ENCODE measurements at regions not wholly inside any gene's neighbourhood (a gene's known extent, or its start where the extent isn't known, plus 50 kb on each side); places are given as distances from the start of the nearest gene placed in this dataset.

DNA sequence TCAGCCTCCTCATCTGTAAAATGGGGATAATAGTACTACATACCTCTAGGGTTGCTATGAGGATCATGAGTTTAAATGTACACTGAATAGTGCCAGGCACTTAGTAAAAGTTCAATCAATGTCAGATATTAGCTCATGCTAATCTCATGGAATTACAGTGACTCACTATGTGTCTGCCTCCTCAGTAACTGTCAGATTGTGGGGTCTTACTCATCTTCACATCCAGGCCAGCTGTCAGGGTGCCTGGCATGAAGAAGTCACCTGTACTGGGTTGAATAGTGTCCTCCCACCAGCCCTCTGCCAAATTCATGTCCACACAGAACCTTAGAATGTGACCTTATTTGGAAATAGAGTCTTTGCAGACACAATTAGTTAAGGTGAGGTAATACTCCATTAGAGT lies 54.3 kb upstream of the STIM2 start:
- ChIA-PET CTCF (no interaction called here), POLR2A (ENCODE audit: low non-redundant PET) (no interaction called here)
- peak; percentile 10 for DNase-seq (ENCODE audit: low spot score)
- no peak overlapping the region for H3K27ac ChIP-seq
- TF ChIP-seq, protein P1, sequence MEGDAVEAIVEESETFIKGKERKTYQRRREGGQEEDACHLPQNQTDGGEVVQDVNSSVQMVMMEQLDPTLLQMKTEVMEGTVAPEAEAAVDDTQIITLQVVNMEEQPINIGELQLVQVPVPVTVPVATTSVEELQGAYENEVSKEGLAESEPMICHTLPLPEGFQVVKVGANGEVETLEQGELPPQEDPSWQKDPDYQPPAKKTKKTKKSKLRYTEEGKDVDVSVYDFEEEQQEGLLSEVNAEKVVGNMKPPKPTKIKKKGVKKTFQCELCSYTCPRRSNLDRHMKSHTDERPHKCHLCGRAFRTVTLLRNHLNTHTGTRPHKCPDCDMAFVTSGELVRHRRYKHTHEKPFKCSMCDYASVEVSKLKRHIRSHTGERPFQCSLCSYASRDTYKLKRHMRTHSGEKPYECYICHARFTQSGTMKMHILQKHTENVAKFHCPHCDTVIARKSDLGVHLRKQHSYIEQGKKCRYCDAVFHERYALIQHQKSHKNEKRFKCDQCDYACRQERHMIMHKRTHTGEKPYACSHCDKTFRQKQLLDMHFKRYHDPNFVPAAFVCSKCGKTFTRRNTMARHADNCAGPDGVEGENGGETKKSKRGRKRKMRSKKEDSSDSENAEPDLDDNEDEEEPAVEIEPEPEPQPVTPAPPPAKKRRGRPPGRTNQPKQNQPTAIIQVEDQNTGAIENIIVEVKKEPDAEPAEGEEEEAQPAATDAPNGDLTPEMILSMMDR (conservative IDR thresholded peaks at IDR 0.05; ENCODE audit: low read depth), result no peak

DNA sequence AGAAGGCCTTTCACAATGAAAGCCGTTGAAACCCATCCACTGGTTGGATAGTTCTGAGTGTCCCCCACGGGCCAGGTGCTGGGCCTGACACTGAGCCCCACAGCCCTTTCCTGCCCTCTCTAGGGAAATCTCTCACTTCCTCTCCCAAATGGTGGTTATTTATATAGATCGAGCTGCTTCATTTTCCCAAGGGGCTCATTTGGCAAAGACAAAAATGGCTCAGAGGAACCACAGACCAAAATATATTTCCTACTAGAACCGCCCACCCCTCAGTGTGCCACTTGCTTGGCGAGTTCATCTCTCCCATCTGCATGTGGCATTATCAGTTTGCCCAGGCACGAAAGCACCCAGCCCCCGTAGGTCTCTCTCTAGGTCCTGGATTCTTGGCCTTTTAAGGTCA lies 53.3 kb upstream of the STIM2 start:
- no peak for DNase-seq (ENCODE audit: low spot score)
- TF ChIP-seq, protein P1 (conservative IDR thresholded peaks at IDR 0.05; ENCODE audit: low read depth), result no peak
- ChIA-PET POLR2A (ENCODE audit: low non-redundant PET) (no interaction called here), CTCF (no interaction called here)
- H3K27ac ChIP-seq, result no peak overlapping the region

DNA sequence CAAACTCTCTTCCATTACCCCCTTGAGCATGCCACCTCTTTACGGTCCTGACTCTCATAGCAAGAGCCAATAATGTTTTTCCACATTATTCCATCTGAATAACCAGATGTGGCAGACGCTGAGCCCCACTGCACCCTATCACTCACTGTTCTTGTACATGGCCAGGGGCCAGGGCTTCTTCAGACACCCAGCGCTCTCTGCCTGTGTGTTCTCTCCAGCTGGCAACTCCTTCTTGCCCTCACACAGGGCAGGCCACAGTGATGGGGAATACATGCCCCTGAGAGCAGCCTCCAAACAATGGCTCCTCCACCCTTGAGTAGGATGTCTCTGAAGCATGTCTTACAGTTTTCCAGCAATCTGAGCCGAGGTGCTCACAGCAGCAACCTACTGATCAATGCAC lies 50.8 kb upstream of the STIM2 start:
- no peak overlapping the region for H3K27ac ChIP-seq
- no peak for DNase-seq (ENCODE audit: low spot score)
- POLR2A ChIA-PET (ENCODE audit: low non-redundant PET), result no interaction called here
- CTCF ChIA-PET, result no interaction called here
- TF ChIP-seq, protein P1 (conservative IDR thresholded peaks at IDR 0.05; ENCODE audit: low read depth), result no peak
